ENCODE measurements at regions not wholly inside any gene's neighbourhood (a gene's known extent, or its start where the extent isn't known, plus 50 kb on each side); places are given as distances from the start of the nearest gene placed in this dataset.

- H3K4me2 ChIP-seq (ENCODE audit: extremely low read depth, insufficient read depth, low read length) = no peak overlapping the region
- H3K36me3 ChIP-seq (ENCODE audit: control insufficient read depth, insufficient read depth, low read length) = no peaks in the 10 kb centered on the region
- H3K27ac ChIP-seq (ENCODE audit: insufficient read depth, low read length) = no peak overlapping the region
- no peaks in the 10 kb centered on the region for H3K79me2 ChIP-seq (ENCODE audit: control insufficient read depth, insufficient read depth, low read length)
- H3K4me1 ChIP-seq (ENCODE audit: control insufficient read depth, extremely low read depth, insufficient read depth, low read length) = no peaks in the 10 kb centered on the region
- H3K9ac ChIP-seq (ENCODE audit: insufficient read depth, low read length) = no peak overlapping the region
- no peaks in the 10 kb centered on the region for H3K27me3 ChIP-seq (ENCODE audit: control insufficient read depth, insufficient read depth, low read length)
- no peaks in the 10 kb centered on the region for H3K9me3 ChIP-seq (ENCODE audit: control insufficient read depth, insufficient read depth, low read depth, low read length)
- H2AFZ ChIP-seq (ENCODE audit: low read length) = no peak overlapping the region
- no peak for DNase-seq (ENCODE audit: low read depth in 2 of 2)
- no peak for TF ChIP-seq CTCF (conservative IDR thresholded peaks at IDR 0.05 in 1 of 2, IDR thresholded peaks at IDR 0.05 in 1 of 2; ENCODE audit: low read depth in 1 of 2, low read length in 2 of 2)
- no peak for TF ChIP-seq EZH2 (IDR thresholded peaks at IDR 0.05; ENCODE audit: low read length, missing control alignments)
- no peaks in the 10 kb centered on the region for H4K20me1 ChIP-seq (ENCODE audit: control insufficient read depth, extremely low read depth, insufficient read depth, low read length)
- H3K4me3 ChIP-seq (replicated peaks in 1 of 4; ENCODE audit: control extremely low read depth in 1 of 4, insufficient read depth in 1 of 4, low read depth in 3 of 4, low read length in 4 of 4) = no peak overlapping the region
These were observed 818.6 kb downstream of the CDH18 start for GRCh38 chr5:19169426-19169825.

GRCh38 chr5:19172926-19173470, 815.0 kb downstream of the CDH18 start:
- H3K9me3 ChIP-seq (ENCODE audit: control insufficient read depth, insufficient read depth, low read depth, low read length) = no peaks in the 10 kb centered on the region
- no peak overlapping the region for H2AFZ ChIP-seq (ENCODE audit: low read length)
- no peak overlapping the region for H3K4me2 ChIP-seq (ENCODE audit: extremely low read depth, insufficient read depth, low read length)
- no peaks in the 10 kb centered on the region for H4K20me1 ChIP-seq (ENCODE audit: control insufficient read depth, extremely low read depth, insufficient read depth, low read length)
- H3K9ac ChIP-seq (ENCODE audit: insufficient read depth, low read length) = no peak overlapping the region
- H3K4me1 ChIP-seq (ENCODE audit: control insufficient read depth, extremely low read depth, insufficient read depth, low read length) = no peaks in the 10 kb centered on the region
- H3K4me3 ChIP-seq (replicated peaks in 1 of 4; ENCODE audit: control extremely low read depth in 1 of 4, insufficient read depth in 1 of 4, low read depth in 3 of 4, low read length in 4 of 4) = no peak overlapping the region
- no peaks in the 10 kb centered on the region for H3K27me3 ChIP-seq (ENCODE audit: control insufficient read depth, insufficient read depth, low read length)
- H3K27ac ChIP-seq (ENCODE audit: insufficient read depth, low read length) = no peak overlapping the region
- H3K36me3 ChIP-seq (ENCODE audit: control insufficient read depth, insufficient read depth, low read length) = no peaks in the 10 kb centered on the region
- TF ChIP-seq EZH2 (IDR thresholded peaks at IDR 0.05; ENCODE audit: low read length, missing control alignments) (no peak), CTCF (conservative IDR thresholded peaks at IDR 0.05 in 1 of 2, IDR thresholded peaks at IDR 0.05 in 1 of 2; ENCODE audit: low read depth in 1 of 2, low read length in 2 of 2) (no peak)
- DNase-seq (ENCODE audit: low read depth in 2 of 2) = no peak
- no peaks in the 10 kb centered on the region for H3K79me2 ChIP-seq (ENCODE audit: control insufficient read depth, insufficient read depth, low read length)

GRCh38 chr5:19175776-19176570, 812.0 kb downstream of the CDH18 start:
- Histone ChIP-seq H2AFZ (ENCODE audit: low read length) (no peak overlapping the region), H3K9ac (ENCODE audit: insufficient read depth, low read length) (no peak overlapping the region), H3K4me1 (ENCODE audit: control insufficient read depth, extremely low read depth, insufficient read depth, low read length) (no peaks in the 10 kb centered on the region), H3K79me2 (ENCODE audit: control insufficient read depth, insufficient read depth, low read length) (no peaks in the 10 kb centered on the region), H3K4me2 (ENCODE audit: extremely low read depth, insufficient read depth, low read length) (no peak overlapping the region), H3K4me3 (replicated peaks in 1 of 4; ENCODE audit: control extremely low read depth in 1 of 4, insufficient read depth in 1 of 4, low read depth in 3 of 4, low read length in 4 of 4) (no peak overlapping the region), H3K9me3 (ENCODE audit: control insufficient read depth, insufficient read depth, low read depth, low read length) (no peaks in the 10 kb centered on the region), H3K27me3 (ENCODE audit: control insufficient read depth, insufficient read depth, low read length) (no peaks in the 10 kb centered on the region), H4K20me1 (ENCODE audit: control insufficient read depth, extremely low read depth, insufficient read depth, low read length) (no peaks in the 10 kb centered on the region), H3K27ac (ENCODE audit: insufficient read depth, low read length) (no peak overlapping the region), H3K36me3 (ENCODE audit: control insufficient read depth, insufficient read depth, low read length) (no peaks in the 10 kb centered on the region)
- DNase-seq (ENCODE audit: low read depth in 2 of 2) = no peak
- TF ChIP-seq CTCF (conservative IDR thresholded peaks at IDR 0.05 in 1 of 2, IDR thresholded peaks at IDR 0.05 in 1 of 2; ENCODE audit: low read depth in 1 of 2, low read length in 2 of 2) (no peak), EZH2 (IDR thresholded peaks at IDR 0.05; ENCODE audit: low read length, missing control alignments) (no peak)
